ENCODE measurements at regions not wholly inside any gene's neighbourhood (a gene's known extent, or its start where the extent isn't known, plus 50 kb on each side); places are given as distances from the start of the nearest gene placed in this dataset.

- Mint-ChIP-seq H3K4me3 (no peak overlapping the region), H3K27me3 (peaks cover 0 to 16% (median 3%) of the 10 kb centered on the region in 5 donors), H3K9me3 (no peaks in the 10 kb centered on the region), H3K27ac (no peak overlapping the region), H3K4me1 (no peaks in the 10 kb centered on the region), H3K36me3 (no peaks in the 10 kb centered on the region)
- no peak for DNase-seq
- ATAC-seq: no peak
- POLR2A ChIA-PET: no interaction called here
Measured at GRCh38 chr4:128583753-128584712, 225.5 kb upstream of the JADE1 start.

- POLR2A ChIA-PET: no interaction called here
- H3K27ac Mint-ChIP-seq: no peak overlapping the region
- no peak for ATAC-seq
Measured at GRCh38 chr4:128582427-128582870, 227.1 kb upstream of the JADE1 start.

GRCh38 chr4:128579154-128579853 lies 230.2 kb upstream of the JADE1 start:
- Mint-ChIP-seq H3K4me1 (no peaks in the 10 kb centered on the region), H3K27me3 (peaks cover 0 to 16% (median 3%) of the 10 kb centered on the region in 5 donors), H3K9me3 (no peaks in the 10 kb centered on the region), H3K27ac (no peak overlapping the region), H3K36me3 (no peaks in the 10 kb centered on the region), H3K4me3 (no peak overlapping the region)
- ATAC-seq (no peak), DNase-seq (no peak)
- POLR2A ChIA-PET: no interaction called here

More at GRCh38 chr4:128582427-128582870, 227.1 kb upstream of the JADE1 start:
- Mint-ChIP-seq H3K4me3 (no peak overlapping the region), H3K36me3 (no peaks in the 10 kb centered on the region), H3K9me3 (no peaks in the 10 kb centered on the region), H3K27me3 (peaks cover 0 to 16% (median 3%) of the 10 kb centered on the region in 5 donors), H3K4me1 (no peaks in the 10 kb centered on the region)
- no peak for DNase-seq

GRCh38 chr4:128574706-128575105 lies 234.8 kb upstream of the JADE1 start:
- Mint-ChIP-seq H3K4me3 (no peak overlapping the region), H3K9me3 (no peaks in the 10 kb centered on the region), H3K27ac (no peak overlapping the region), H3K27me3 (peaks cover 1 to 12% (median 5%) of the 10 kb centered on the region in 5 donors), H3K36me3 (no peaks in the 10 kb centered on the region), H3K4me1 (no peaks in the 10 kb centered on the region)
- DNase-seq (peak in 9 of 10 donors; percentile 16 to 69 (median 35)), ATAC-seq (peak in 1 of 2 donors; percentile 52)
- POLR2A ChIA-PET: no interaction called here

- Mint-ChIP-seq H3K9me3 (no peaks in the 10 kb centered on the region), H3K27ac (no peak overlapping the region), H3K4me1 (no peaks in the 10 kb centered on the region), H3K36me3 (no peaks in the 10 kb centered on the region), H3K27me3 (peaks cover 1 to 20% (median 5%) of the 10 kb centered on the region in 5 donors), H3K4me3 (no peak overlapping the region)
- no peak for DNase-seq
- no peak for ATAC-seq
- POLR2A ChIA-PET: no interaction called here
Measured at GRCh38 chr4:128573781-128574508, 235.6 kb upstream of the JADE1 start.

GRCh38 chr4:128572778-128573241 lies 236.7 kb upstream of the JADE1 start:
- POLR2A ChIA-PET: no interaction called here
- DNase-seq: no peak
- ATAC-seq: no peak
- Mint-ChIP-seq H3K27me3 (peaks cover 1 to 21% (median 5%) of the 10 kb centered on the region in 5 donors), H3K4me1 (no peaks in the 10 kb centered on the region), H3K9me3 (no peaks in the 10 kb centered on the region), H3K36me3 (no peaks in the 10 kb centered on the region), H3K4me3 (no peak overlapping the region), H3K27ac (no peak overlapping the region)

- ATAC-seq (no peak), DNase-seq (no peak)
- no peaks in the 10 kb centered on the region for H3K9me3 Mint-ChIP-seq
- H3K27ac Mint-ChIP-seq: no peak overlapping the region
- H3K36me3 Mint-ChIP-seq: no peaks in the 10 kb centered on the region
- no peaks in the 10 kb centered on the region for H3K4me1 Mint-ChIP-seq
- no peak overlapping the region for H3K4me3 Mint-ChIP-seq
- POLR2A ChIA-PET: no interaction called here
- peaks cover 1 to 21% (median 5%) of the 10 kb centered on the region in 5 donors for H3K27me3 Mint-ChIP-seq
Measured at GRCh38 chr4:128571747-128572146, 237.8 kb upstream of the JADE1 start.

- ATAC-seq (no peak), DNase-seq (no peak)
- POLR2A ChIA-PET: no interaction called here
- H3K36me3 Mint-ChIP-seq: no peaks in the 10 kb centered on the region
- H3K4me3 Mint-ChIP-seq: no peak overlapping the region
- H3K27me3 Mint-ChIP-seq: peaks cover 1 to 30% (median 11%) of the 10 kb centered on the region in 5 donors
- no peaks in the 10 kb centered on the region for H3K4me1 Mint-ChIP-seq
- no peaks in the 10 kb centered on the region for H3K9me3 Mint-ChIP-seq
- H3K27ac Mint-ChIP-seq: no peak overlapping the region
Measured at GRCh38 chr4:128570387-128570975, 239.0 kb upstream of the JADE1 start.

- Mint-ChIP-seq H3K4me1 (no peaks in the 10 kb centered on the region), H3K27ac (no peak overlapping the region), H3K27me3 (peaks cover 3 to 30% (median 13%) of the 10 kb centered on the region in 5 donors), H3K4me3 (no peak overlapping the region), H3K9me3 (no peaks in the 10 kb centered on the region), H3K36me3 (no peaks in the 10 kb centered on the region)
- no peak for DNase-seq
- no peak for ATAC-seq
- POLR2A ChIA-PET: no interaction called here
Measured at GRCh38 chr4:128566693-128567092, 242.8 kb upstream of the JADE1 start.

GRCh38 chr4:128565565-128566186 lies 243.8 kb upstream of the JADE1 start:
- no peaks in the 10 kb centered on the region for H3K9me3 Mint-ChIP-seq
- no peak overlapping the region for H3K4me3 Mint-ChIP-seq
- ATAC-seq (no peak), DNase-seq (no peak)
- peaks cover 2 to 28% (median 9%) of the 10 kb centered on the region in 5 donors for H3K27me3 Mint-ChIP-seq
- no peaks in the 10 kb centered on the region for H3K36me3 Mint-ChIP-seq
- H3K4me1 Mint-ChIP-seq: no peaks in the 10 kb centered on the region
- POLR2A ChIA-PET: no interaction called here
- no peak overlapping the region for H3K27ac Mint-ChIP-seq

GRCh38 chr4:128565054-128565453 lies 244.4 kb upstream of the JADE1 start:
- no peaks in the 10 kb centered on the region for H3K36me3 Mint-ChIP-seq

GRCh38 chr4:128564081-128564630 lies 245.3 kb upstream of the JADE1 start:
- Mint-ChIP-seq H3K36me3 (no peaks in the 10 kb centered on the region), H3K4me3 (no peak overlapping the region), H3K4me1 (no peaks in the 10 kb centered on the region), H3K9me3 (no peaks in the 10 kb centered on the region), H3K27me3 (peaks cover 2 to 12% (median 5%) of the 10 kb centered on the region in 5 donors), H3K27ac (no peak overlapping the region)
- DNase-seq (no peak), ATAC-seq (no peak)
- POLR2A ChIA-PET: interaction anchor here (0.7 kb wide), 1 partner anchor 762 kb away, joined by 3 read pairs; no protein-coding TSS in a partner anchor

More at GRCh38 chr4:128565054-128565453, 244.4 kb upstream of the JADE1 start:
- DNase-seq (no peak), ATAC-seq (no peak)
- Mint-ChIP-seq H3K4me3 (no peak overlapping the region), H3K9me3 (no peaks in the 10 kb centered on the region), H3K27me3 (peaks cover 2 to 21% (median 8%) of the 10 kb centered on the region in 5 donors), H3K4me1 (no peaks in the 10 kb centered on the region), H3K27ac (no peak overlapping the region)
- POLR2A ChIA-PET: no interaction called here

All from naive thymus-derived CD8-positive, alpha-beta T cell (primary cell).